ENCODE measurements at regions not wholly inside any gene's neighbourhood (a gene's known extent, or its start where the extent isn't known, plus 50 kb on each side); places are given as distances from the start of the nearest gene placed in this dataset.

- TF ChIP-seq ATF3 (CRISPR knock-in tag; conservative IDR thresholded peaks at IDR 0.05) (no peak), CTCF (IDR thresholded peaks at IDR 0.05) (no peak), KAT7 (CRISPR knock-in tag; IDR thresholded peaks at IDR 0.05; ENCODE audit: borderline replicate concordance) (no peak), GTF2I (CRISPR knock-in tag; conservative IDR thresholded peaks at IDR 0.05) (no peak), CDX4 (CRISPR knock-in tag; IDR thresholded peaks at IDR 0.05; ENCODE audit: borderline replicate concordance) (no peak), FOXJ3 (CRISPR knock-in tag; IDR thresholded peaks at IDR 0.05; ENCODE audit: borderline replicate concordance) (no peak), MAX (CRISPR knock-in tag; IDR thresholded peaks at IDR 0.05) (no peak)
- TF ChIP-seq, protein P1, sequence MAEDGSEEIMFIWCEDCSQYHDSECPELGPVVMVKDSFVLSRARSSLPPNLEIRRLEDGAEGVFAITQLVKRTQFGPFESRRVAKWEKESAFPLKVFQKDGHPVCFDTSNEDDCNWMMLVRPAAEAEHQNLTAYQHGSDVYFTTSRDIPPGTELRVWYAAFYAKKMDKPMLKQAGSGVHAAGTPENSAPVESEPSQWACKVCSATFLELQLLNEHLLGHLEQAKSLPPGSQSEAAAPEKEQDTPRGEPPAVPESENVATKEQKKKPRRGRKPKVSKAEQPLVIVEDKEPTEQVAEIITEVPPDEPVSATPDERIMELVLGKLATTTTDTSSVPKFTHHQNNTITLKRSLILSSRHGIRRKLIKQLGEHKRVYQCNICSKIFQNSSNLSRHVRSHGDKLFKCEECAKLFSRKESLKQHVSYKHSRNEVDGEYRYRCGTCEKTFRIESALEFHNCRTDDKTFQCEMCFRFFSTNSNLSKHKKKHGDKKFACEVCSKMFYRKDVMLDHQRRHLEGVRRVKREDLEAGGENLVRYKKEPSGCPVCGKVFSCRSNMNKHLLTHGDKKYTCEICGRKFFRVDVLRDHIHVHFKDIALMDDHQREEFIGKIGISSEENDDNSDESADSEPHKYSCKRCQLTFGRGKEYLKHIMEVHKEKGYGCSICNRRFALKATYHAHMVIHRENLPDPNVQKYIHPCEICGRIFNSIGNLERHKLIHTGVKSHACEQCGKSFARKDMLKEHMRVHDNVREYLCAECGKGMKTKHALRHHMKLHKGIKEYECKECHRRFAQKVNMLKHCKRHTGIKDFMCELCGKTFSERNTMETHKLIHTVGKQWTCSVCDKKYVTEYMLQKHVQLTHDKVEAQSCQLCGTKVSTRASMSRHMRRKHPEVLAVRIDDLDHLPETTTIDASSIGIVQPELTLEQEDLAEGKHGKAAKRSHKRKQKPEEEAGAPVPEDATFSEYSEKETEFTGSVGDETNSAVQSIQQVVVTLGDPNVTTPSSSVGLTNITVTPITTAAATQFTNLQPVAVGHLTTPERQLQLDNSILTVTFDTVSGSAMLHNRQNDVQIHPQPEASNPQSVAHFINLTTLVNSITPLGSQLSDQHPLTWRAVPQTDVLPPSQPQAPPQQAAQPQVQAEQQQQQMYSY (CRISPR knock-in tag; IDR thresholded peaks at IDR 0.05), result no peak
Observed at GRCh38 chr10:90317172-90317571, 540.7 kb downstream of the HTR7 start.

Data from WTC11 (cell line).